SK-N-SH (cell line): ENCODE measurements at regions not wholly inside any gene's neighbourhood (a gene's known extent, or its start where the extent isn't known, plus 50 kb on each side); places are given as distances from the start of the nearest gene placed in this dataset.
A peak's percentile ranks its signal among the peaks of the same experiment; 100 is the strongest.

ENCODE experiments used
- CTCF ChIA-PET: fragments of 300-600, 350-600 bp; formaldehyde crosslinking; extraction: SDS; loops from one replicate; lab custom pipeline; 2021; lab: Yijun Ruan, JAX
- POLR2A ChIA-PET: fragments of 350-600 bp; sonication (Branson Sonifier 250); formaldehyde crosslinking; extraction: SDS; loops from one replicate; lab custom pipeline; 2020; ENCODE audit warnings: antibody characterized with exemption, inconsistent platforms; lab: Yijun Ruan, JAX
- DNase-seq: peaks from one replicate; pipeline ENCODE4 v3.0.0; 2012
- H2AFZ ChIP-seq: fragments of 200-600 bp; sonication (generic); 2 replicates; pipeline ENCODE4 v1.8.1; 2016; ENCODE audit warnings: antibody characterized with exemption, mild to moderate bottlenecking, low read depth
- H3F3A ChIP-seq: fragments of 200-600 bp; sonication (generic); replicated peaks from 2 replicates; pipeline ENCODE3; 2016; ENCODE audit warnings: antibody characterized with exemption, mild to moderate bottlenecking; ENCODE audit not compliant: insufficient read depth
- H3K27ac ChIP-seq, 2 experiments: fragments of 200-500 bp in 1 of 2; fragments of 200-600 bp in 1 of 2; sonication (Bioruptor generic) in 1 of 2; sonication (generic), shearing (Covaris generic) in 1 of 2; 2 replicates each; pipeline versions ENCODE4 v1.5.1 to v1.6.1; 2014 to 2016; ENCODE audit warnings: low read depth in 2 of 2, inconsistent platforms in 1 of 2, low read length in 1 of 2, mild to moderate bottlenecking in 1 of 2, mixed read lengths in 1 of 2
- H3K27me3 ChIP-seq: fragments of 200-600 bp; sonication (generic), shearing (Covaris generic); 2 replicates; pipeline ENCODE4 v1.6.1; 2016; ENCODE audit warnings: mixed run types; ENCODE audit not compliant: insufficient read depth
- H3K36me3 ChIP-seq, 2 experiments: fragments of 200-500 bp in 1 of 2; fragments of 200-600 bp in 1 of 2; sonication (Bioruptor generic) in 1 of 2; sonication (generic) in 1 of 2; replicated peaks in 1 of 2; 2 replicates each; pipeline versions ENCODE3 to v1.5.1; 2014 to 2016; ENCODE audit warnings: low read length in 1 of 2, mild to moderate bottlenecking in 1 of 2; ENCODE audit not compliant: insufficient read depth in 2 of 2, control insufficient read depth in 1 of 2
- H3K4me1 ChIP-seq, 2 experiments: fragments of 200-500 bp in 1 of 2; fragments of 200-600 bp in 1 of 2; sonication (Bioruptor generic) in 1 of 2; sonication (generic), shearing (Covaris generic) in 1 of 2; 2 replicates each; pipeline versions ENCODE4 v1.5.1 to v1.6.1; 2014 to 2016; ENCODE audit warnings: low read depth in 1 of 2, low read length in 1 of 2, mixed run types in 1 of 2; ENCODE audit not compliant: insufficient read depth in 2 of 2, control insufficient read depth in 1 of 2
- H3K4me2 ChIP-seq: fragments of 200-600 bp; sonication (generic), shearing (Covaris generic); 2 replicates; pipeline ENCODE4 v1.6.1; 2017; ENCODE audit warnings: mixed run types
- H3K4me3 ChIP-seq, 2 experiments: fragments of 200-500 bp in 1 of 2; fragments of 200-600 bp in 1 of 2; sonication (Bioruptor generic) in 1 of 2; sonication (generic), shearing (Covaris generic) in 1 of 2; 2 replicates each; pipeline versions ENCODE4 v1.5.1 to v1.8.1; 2014 to 2016; ENCODE audit warnings: low read depth in 2 of 2, inconsistent platforms in 1 of 2, low read length in 1 of 2, mild to moderate bottlenecking in 1 of 2, mixed read lengths in 1 of 2, moderate library complexity in 1 of 2
- H3K79me2 ChIP-seq: fragments of 200-600 bp; sonication (generic); 2 replicates; pipeline ENCODE4 v1.8.1; 2017; ENCODE audit warnings: mild to moderate bottlenecking; ENCODE audit not compliant: insufficient read depth
- H3K9ac ChIP-seq: fragments of 200-600 bp; sonication (generic); 2 replicates; pipeline ENCODE4 v1.6.1; 2017; ENCODE audit warnings: mixed run types
- H3K9me2 ChIP-seq: fragments of 200-600 bp; sonication (generic); 2 replicates; pipeline ENCODE4 v1.6.1; 2017; ENCODE audit warnings: mixed run types
- H3K9me3 ChIP-seq: fragments of 200-600 bp; sonication (generic); 2 replicates; pipeline ENCODE4 v1.6.1; 2017; ENCODE audit warnings: mixed run types, mild to moderate bottlenecking, moderate library complexity
- H4K20me1 ChIP-seq: fragments of 200-600 bp; sonication (generic); 2 replicates; pipeline ENCODE4 v1.6.1; 2017; ENCODE audit warnings: mild to moderate bottlenecking, mixed run types; ENCODE audit not compliant: insufficient read depth
- CTCF ChIP-seq: fragments of 200-600 bp; sonication (generic); IDR thresholded peaks from 2 replicates; pipeline ENCODE4 v1.6.1; 2017; ENCODE audit warnings: antibody characterized with exemption, mild to moderate bottlenecking, moderate library complexity
- FOSL2 ChIP-seq: IDR thresholded peaks from 2 replicates; pipeline ENCODE4 v1.4.0; 2012; ENCODE audit warnings: low read depth, mild to moderate bottlenecking, moderate library complexity, borderline replicate concordance
- GABPA ChIP-seq: IDR thresholded peaks from 2 replicates; pipeline ENCODE4 v1.4.0; 2012; ENCODE audit warnings: low read depth, mild to moderate bottlenecking
- JUND ChIP-seq: IDR thresholded peaks from 2 replicates; pipeline ENCODE4 v1.4.0; 2012
- MAX ChIP-seq: IDR thresholded peaks from 2 replicates; pipeline ENCODE4 v1.4.0; 2012; ENCODE audit warnings: low read depth
- PBX3 ChIP-seq: IDR thresholded peaks from 2 replicates; pipeline ENCODE4; 2012
- RAD21 ChIP-seq: IDR thresholded peaks from 2 replicates; pipeline ENCODE4 v1.6.1; 2012; ENCODE audit warnings: mild to moderate bottlenecking, low read length
- SIN3A ChIP-seq: IDR thresholded peaks from 2 replicates; pipeline ENCODE4 v1.6.1; 2012; ENCODE audit warnings: low read depth, mild to moderate bottlenecking, low read length, moderate library complexity, borderline replicate concordance
- TEAD4 ChIP-seq: IDR thresholded peaks from 2 replicates; pipeline ENCODE4 v1.4.0; 2012; ENCODE audit warnings: mild to moderate bottlenecking, borderline replicate concordance; ENCODE audit not compliant: insufficient read depth
- USF1 ChIP-seq: IDR thresholded peaks from 2 replicates; pipeline ENCODE4 v1.4.0; 2012; ENCODE audit warnings: low read depth, borderline replicate concordance
- WGBS: methylation state at CpG from one replicate; pipeline ENCODE4 v1.1.6; 2017; ENCODE audit warnings: low lambda C conversion rate; 5-methylcytosine and 5-hydroxymethylcytosine counted together

GRCh38 chr10:6737758-6738111 is 157.7 kb upstream of the PRKCQ start:
- TF ChIP-seq RAD21 (no peak), PBX3 (no peak), CTCF (no peak), JUND (no peak)
- Histone ChIP-seq H3K27me3 (no peaks in the 10 kb centered on the region), H2AFZ (no peak overlapping the region; the same call in 1 of the 2 replicates), H3K4me3 (no peak overlapping the region), H3K9me2 (no peaks in the 10 kb centered on the region), H3K36me3 (no peaks in the 10 kb centered on the region), H3K27ac (no peak overlapping the region), H3K4me1 (peaks cover 3 to 9% of the 10 kb centered on the region in 2 experiments; a peak in 3 of 4 replicates), H3F3A (no peaks in the 10 kb centered on the region), H3K9me3 (no peaks in the 10 kb centered on the region), H3K4me2 (peak overlapping the region; percentile 37; the same call in 1 of the 2 replicates), H3K79me2 (no peaks in the 10 kb centered on the region), H3K9ac (no peak overlapping the region), H4K20me1 (no peaks in the 10 kb centered on the region)
- POLR2A ChIA-PET: no interaction called here
- CTCF ChIA-PET: interaction anchor here (1.0 kb wide), 2 partner anchors 11 to 14 kb away, joined by 3 read pairs; no protein-coding TSS in a partner anchor
- WGBS: 46% methylated on average over 6 of the region's 6 CpGs
- no peak for DNase-seq

- Histone ChIP-seq H3K36me3 (no peaks in the 10 kb centered on the region), H3F3A (no peaks in the 10 kb centered on the region), H3K79me2 (no peaks in the 10 kb centered on the region), H3K9me3 (no peaks in the 10 kb centered on the region), H3K9me2 (no peaks in the 10 kb centered on the region), H3K4me2 (peak overlapping the region; percentile 37; the same call in 1 of the 2 replicates), H3K4me1 (peaks cover 3 to 9% of the 10 kb centered on the region in 2 experiments; a peak in 3 of 4 replicates), H3K27ac (no peak overlapping the region), H4K20me1 (no peaks in the 10 kb centered on the region), H3K27me3 (no peaks in the 10 kb centered on the region), H3K4me3 (no peak overlapping the region), H2AFZ (no peak overlapping the region; the same call in 1 of the 2 replicates), H3K9ac (no peak overlapping the region)
- DNase-seq: no peak
- POLR2A ChIA-PET: no interaction called here
- CTCF ChIA-PET: interaction anchor here (1.0 to 1.1 kb wide), 3 partner anchors 10 to 41 kb away, joined by 3 read pairs; no protein-coding TSS in a partner anchor
- 51% methylated on average over 8 of the region's 9 CpGs for WGBS
- TF ChIP-seq MAX (no peak), FOSL2 (peak; percentile 38; the same call in 1 of the 2 replicates), USF1 (no peak), TEAD4 (0 out of 2 replicates have a peak, but pooled peaks have one; percentile 21), PBX3 (peak; percentile 70), GABPA (no peak), SIN3A (0 out of 2 replicates have a peak, but pooled peaks have one; percentile 32)
Observed at GRCh38 chr10:6737080-6737641, 157.1 kb upstream of the PRKCQ start.
